HL-60 (cell line): ENCODE measurements at regions not wholly inside any gene's neighbourhood (a gene's known extent, or its start where the extent isn't known, plus 50 kb on each side); places are given as distances from the start of the nearest gene placed in this dataset.

Experiments
- DNase-seq, 2 experiments: peaks; one replicate each; pipeline ENCODE4 v3.0.0-alpha.2; 2010 to 2020; ENCODE audit warnings: low read depth in 1 of 2, low spot score in 1 of 2
- H3K27ac ChIP-seq: fragments of 250-450 bp; sonication (Bioruptor Pico); replicated peaks from 2 replicates; pipeline ENCODE4 v1.5.1; 2020; ENCODE audit warnings: mild to moderate bottlenecking, moderate library complexity
- H3K27me3 ChIP-seq: fragments of 250-450 bp; sonication (Bioruptor Pico); 2 replicates; pipeline ENCODE4 v1.5.1; 2021; ENCODE audit warnings: mild to moderate bottlenecking, moderate library complexity; ENCODE audit not compliant: insufficient read depth, poor library complexity, severe bottlenecking
- H3K4me3 ChIP-seq: replicated peaks from 2 replicates; pipeline ENCODE4 v1.5.1; 2011; ENCODE audit warnings: mild to moderate bottlenecking, control low read depth, low read length; ENCODE audit not compliant: insufficient read depth
- CTCF ChIP-seq: IDR thresholded peaks from one replicate; pipeline ENCODE4 v1.5.1; 2011; ENCODE audit warnings: low read length, control low read depth, inconsistent platforms; ENCODE audit not compliant: insufficient read depth
- GABPA ChIP-seq: IDR thresholded peaks from 2 replicates; pipeline ENCODE4 v1.6.1; 2012; ENCODE audit warnings: low read depth
- POLR2AphosphoS5 ChIP-seq: IDR thresholded peaks from 2 replicates; pipeline ENCODE4 v1.6.1; 2012; ENCODE audit warnings: low read depth
- REST ChIP-seq: IDR thresholded peaks from 2 replicates; pipeline ENCODE4 v1.6.1; 2012; ENCODE audit warnings: low read depth; ENCODE audit not compliant: insufficient replicate concordance
- SPI1 ChIP-seq: IDR thresholded peaks from 2 replicates; pipeline ENCODE4 v1.6.1; 2012; ENCODE audit warnings: low read depth, mild to moderate bottlenecking, borderline replicate concordance

GRCh38 chr3:115354010-115354409 lies 206.9 kb upstream of the ZBTB20 start:
- H3K4me3 ChIP-seq: no peak overlapping the region
- no peak for DNase-seq
- no peaks in the 10 kb centered on the region for H3K27me3 ChIP-seq
- H3K27ac ChIP-seq: no peak overlapping the region
- TF ChIP-seq CTCF: no peak
- TF ChIP-seq REST: no peak
- TF ChIP-seq SPI1: no peak
- TF ChIP-seq GABPA: no peak
- TF ChIP-seq POLR2AphosphoS5: no peak

GRCh38 chr3:115357456-115357855 lies 210.4 kb upstream of the ZBTB20 start:
- no peak overlapping the region for H3K4me3 ChIP-seq
- no peak overlapping the region for H3K27ac ChIP-seq
- H3K27me3 ChIP-seq: no peaks in the 10 kb centered on the region
- TF ChIP-seq REST (no peak), CTCF (no peak), POLR2AphosphoS5 (no peak), SPI1 (no peak), GABPA (no peak)
- no peak for DNase-seq

GRCh38 chr3:115359536-115359935 lies 212.4 kb upstream of the ZBTB20 start:
- DNase-seq: no peak
- H3K27ac ChIP-seq: no peak overlapping the region
- no peak overlapping the region for H3K4me3 ChIP-seq
- H3K27me3 ChIP-seq: no peaks in the 10 kb centered on the region
- TF ChIP-seq REST: no peak
- TF ChIP-seq POLR2AphosphoS5: no peak
- TF ChIP-seq SPI1: no peak
- TF ChIP-seq GABPA: no peak
- no peak for TF ChIP-seq CTCF
